Suprapubic skin (tissue), 4 donors: ENCODE measurements at regions not wholly inside any gene's neighbourhood (a gene's known extent, or its start where the extent isn't known, plus 50 kb on each side); places are given as distances from the start of the nearest gene placed in this dataset.
"Not testable (repeated sequence)": the region's sequence is repeated elsewhere in the genome, so short reads cannot be mapped to it uniquely, and the experiment has no call there.

Source experiments
- DNase-seq, 2 donors: peaks; one replicate each; pipeline ENCODE4 v3.0.0-alpha.2; 2019; ENCODE audit warnings: low spot score in 2 of 2
- H3K27ac ChIP-seq: fragments of 200-600 bp; sonication (generic); one replicate; pipeline ENCODE4 v1.5.1; 2019
- H3K27me3 ChIP-seq: fragments of 200-600 bp; sonication (generic); one replicate; pipeline ENCODE4 v1.5.1; 2019
- H3K36me3 ChIP-seq: fragments of 200-600 bp; sonication (generic); one replicate; pipeline ENCODE4 v1.5.1; 2019
- H3K4me1 ChIP-seq: fragments of 200-600 bp; sonication (generic); one replicate; pipeline ENCODE4 v1.5.1; 2019
- H3K4me3 ChIP-seq: fragments of 200-600 bp; sonication (generic); one replicate; pipeline ENCODE4 v1.5.1; 2019; ENCODE audit warnings: mild to moderate bottlenecking
- H3K9me3 ChIP-seq: fragments of 200-600 bp; sonication (generic); one replicate; pipeline ENCODE4 v1.5.1; 2019
- CTCF ChIP-seq, 2 donors: fragments of 200-600 bp in 1 of 2; fragments of 450-650 bp in 1 of 2; sonication (generic) in 1 of 2; IDR thresholded peaks; one replicate each; pipeline ENCODE4 v1.5.1; 2016 to 2019; ENCODE audit warnings: antibody characterized with exemption in 2 of 2, mild to moderate bottlenecking in 1 of 2, moderate library complexity in 1 of 2
- EP300 ChIP-seq: sonication (generic); formaldehyde crosslinking; IDR thresholded peaks from one replicate; pipeline ENCODE4 v1.6.1; 2017; ENCODE audit warnings: antibody characterized with exemption
- POLR2A ChIP-seq, 2 donors: fragments of 450-650 bp; IDR thresholded peaks; one replicate each; pipeline ENCODE4 v1.6.1; 2017; ENCODE audit warnings: antibody characterized with exemption in 2 of 2, mild to moderate bottlenecking in 2 of 2, moderate library complexity in 2 of 2
- POLR2AphosphoS5 ChIP-seq, 3 donors: sonication (generic); formaldehyde crosslinking; IDR thresholded peaks; one replicate each; pipeline ENCODE4 v1.6.1; 2017; ENCODE audit warnings: antibody characterized with exemption in 3 of 3
- WGBS: methylation state at CpG from one replicate; pipeline ENCODE4 v1.1.5; 2018; 5-methylcytosine and 5-hydroxymethylcytosine counted together

- H3K9me3 ChIP-seq: no peaks in the 10 kb centered on the region
- H3K27me3 ChIP-seq: no peaks in the 10 kb centered on the region
- TF ChIP-seq POLR2A (IDR thresholded peaks at IDR 0.05) (no peak), CTCF (IDR thresholded peaks at IDR 0.05) (peak; percentile 45 to 56)
- no peak for DNase-seq
- 23% methylated on average over 7 of the region's 7 CpGs for WGBS
- peak overlapping the region; percentile 11 for H3K4me3 ChIP-seq
- H3K27ac ChIP-seq: peak overlapping the region; percentile 18
- peaks cover 7% of the 10 kb centered on the region for H3K4me1 ChIP-seq
- no peaks in the 10 kb centered on the region for H3K36me3 ChIP-seq
Measured at GRCh38 chr4:54440394-54441136, 211.5 kb downstream of the PDGFRA start.

GRCh38 chr4:54445866-54446265 lies 211.9 kb upstream of the KIT start:
- no peaks in the 10 kb centered on the region for H3K36me3 ChIP-seq
- DNase-seq: no peak
- no peak overlapping the region for H3K27ac ChIP-seq
- H3K4me1 ChIP-seq: peaks cover under 1% of the 10 kb centered on the region
- H3K9me3 ChIP-seq: peaks cover 4% of the 10 kb centered on the region
- H3K27me3 ChIP-seq: no peaks in the 10 kb centered on the region
- no peak overlapping the region for H3K4me3 ChIP-seq
- TF ChIP-seq POLR2AphosphoS5 (IDR thresholded peaks at IDR 0.05) (no peak), EP300 (no peak), POLR2A (IDR thresholded peaks at IDR 0.05) (no peak), CTCF (IDR thresholded peaks at IDR 0.05) (no peak)

- Histone ChIP-seq H3K9me3 (peaks cover 4% of the 10 kb centered on the region), H3K27ac (no peak overlapping the region), H3K36me3 (no peaks in the 10 kb centered on the region), H3K4me1 (no peaks in the 10 kb centered on the region), H3K4me3 (no peak overlapping the region), H3K27me3 (no peaks in the 10 kb centered on the region)
- no peak for DNase-seq
- no peak for TF ChIP-seq POLR2A (IDR thresholded peaks at IDR 0.05)
- no peak for TF ChIP-seq EP300
- no peak for TF ChIP-seq POLR2AphosphoS5 (IDR thresholded peaks at IDR 0.05)
- TF ChIP-seq CTCF (IDR thresholded peaks at IDR 0.05): no peak
- 58% methylated on average over 1 of the region's 1 CpG for WGBS
Measured at GRCh38 chr4:54446581-54446980, 211.2 kb upstream of the KIT start.

GRCh38 chr4:54447304-54447703 lies 210.5 kb upstream of the KIT start:
- peaks cover 4% of the 10 kb centered on the region for H3K9me3 ChIP-seq
- TF ChIP-seq POLR2A (IDR thresholded peaks at IDR 0.05) (no peak), POLR2AphosphoS5 (IDR thresholded peaks at IDR 0.05) (no peak), EP300 (no peak), CTCF (IDR thresholded peaks at IDR 0.05) (no peak)
- no peak overlapping the region for H3K27ac ChIP-seq
- H3K4me3 ChIP-seq: no peak overlapping the region
- no peaks in the 10 kb centered on the region for H3K36me3 ChIP-seq
- 95% methylated on average over 2 of the region's 2 CpGs for WGBS
- no peaks in the 10 kb centered on the region for H3K27me3 ChIP-seq
- no peaks in the 10 kb centered on the region for H3K4me1 ChIP-seq
- DNase-seq: no peak

GRCh38 chr4:54449999-54450398 lies 207.8 kb upstream of the KIT start:
- Histone ChIP-seq H3K9me3 (peaks cover 4% of the 10 kb centered on the region), H3K4me3 (no peak overlapping the region), H3K27me3 (no peaks in the 10 kb centered on the region), H3K4me1 (no peaks in the 10 kb centered on the region), H3K36me3 (no peaks in the 10 kb centered on the region), H3K27ac (no peak overlapping the region)
- WGBS: 74% methylated on average over 5 of the region's 5 CpGs
- no peak for TF ChIP-seq POLR2A (IDR thresholded peaks at IDR 0.05)
- no peak for DNase-seq

GRCh38 chr4:54466960-54467359 lies 190.8 kb upstream of the KIT start:
- not testable (repeated sequence) for H3K36me3 ChIP-seq, DNase-seq, H3K4me3 ChIP-seq, H3K4me1 ChIP-seq, H3K27me3 ChIP-seq, H3K27ac ChIP-seq, H3K9me3 ChIP-seq
- WGBS: 83% methylated on average over 9 of the region's 9 CpGs
